PC-3 (cell line): ENCODE measurements at regions not wholly inside any gene's neighbourhood (a gene's known extent, or its start where the extent isn't known, plus 50 kb on each side); places are given as distances from the start of the nearest gene placed in this dataset.

Source experiments
- ATAC-seq: fragments of 200-7000 bp; cut with Tn5 transposase; 2 replicates; pipeline ENCODE4 v1.9.1; 2020; ENCODE audit warnings: mild to moderate bottlenecking, moderate library complexity
- BruUV-seq: library from RNA; stranded (reverse); fragments of 400-500 nt; replicated peaks from 2 replicates; lab custom pipeline; 2021; lab: Mats Ljungman, UMichigan
- CTCF ChIA-PET: fragments of 300-600 bp; sonication (Branson Sonifier 250); formaldehyde crosslinking; loops from one replicate; lab custom pipeline; 2022; ENCODE audit warnings: antibody characterized with exemption; lab: Charles Lee
- POLR2A ChIA-PET: fragments of 300-600 bp; sonication (Branson Sonifier 250); formaldehyde crosslinking; loops from one replicate; lab custom pipeline; 2022; ENCODE audit warnings: antibody characterized with exemption; ENCODE audit not compliant: unreplicated experiment; lab: Charles Lee
- DNase-seq: peaks from one replicate; pipeline ENCODE4 v3.0.0-alpha.2; 2015
- H2AFZ ChIP-seq: fragments of 300-600 bp; sonication (generic); 2 replicates; pipeline ENCODE4 v1.6.0; 2016; ENCODE audit warnings: antibody characterized with exemption, low read length
- H3F3A ChIP-seq: fragments of 300-600 bp; sonication (generic); one replicate; pipeline ENCODE4 v1.6.0; 2017; ENCODE audit warnings: antibody characterized with exemption, low read length, control low read depth, mild to moderate bottlenecking; ENCODE audit not compliant: unreplicated experiment
- H3K27ac ChIP-seq: fragments of 300-600 bp; sonication (generic); 2 replicates; pipeline ENCODE4 v1.5.1; 2016; ENCODE audit warnings: mild to moderate bottlenecking, low read length
- H3K27me3 ChIP-seq: fragments of 300-600 bp; sonication (generic); 2 replicates; pipeline ENCODE4 v1.6.1; 2016; ENCODE audit warnings: low read length, mixed read lengths
- H3K36me3 ChIP-seq: fragments of 300-600 bp; sonication (generic); 2 replicates; pipeline ENCODE4 v1.6.1; 2016; ENCODE audit warnings: low read depth, mixed run types, low read length, mixed read lengths
- H3K4me1 ChIP-seq: fragments of 300-600 bp; sonication (generic); 2 replicates; pipeline ENCODE4 v1.5.1; 2016; ENCODE audit warnings: low read length; ENCODE audit not compliant: insufficient read depth
- H3K4me2 ChIP-seq: fragments of 300-600 bp; sonication (generic); 2 replicates; pipeline ENCODE4 v1.6.0; 2016; ENCODE audit warnings: low read length
- H3K4me3 ChIP-seq: fragments of 300-600 bp; sonication (generic); 2 replicates; pipeline ENCODE4 v1.5.1; 2016; ENCODE audit warnings: mild to moderate bottlenecking, low read length, mixed read lengths
- H3K79me2 ChIP-seq: fragments of 300-600 bp; sonication (generic); 2 replicates; pipeline ENCODE4 v1.6.1; 2017; ENCODE audit warnings: low read length, mixed read lengths
- H3K9ac ChIP-seq: fragments of 300-600 bp; sonication (generic); 2 replicates; pipeline ENCODE4 v1.6.0; 2016; ENCODE audit warnings: mild to moderate bottlenecking, low read length
- H3K9me2 ChIP-seq: fragments of 300-600 bp; sonication (generic); replicated peaks from 2 replicates; pipeline ENCODE4 v1.6.1; 2016; ENCODE audit warnings: mixed run types, low read length, mixed read lengths
- H3K9me3 ChIP-seq: fragments of 300-600 bp; sonication (generic); 2 replicates; pipeline ENCODE4 v1.6.1; 2016; ENCODE audit warnings: low read length, mixed read lengths
- H4K20me1 ChIP-seq: fragments of 300-600 bp; sonication (generic); 2 replicates; pipeline ENCODE4 v1.6.1; 2016; ENCODE audit warnings: low read length, mixed read lengths
- EZH2 ChIP-seq: fragments of 300-600 bp; sonication (generic); IDR thresholded peaks from one replicate; pipeline ENCODE4 v1.6.1; 2017; ENCODE audit warnings: antibody characterized with exemption, mild to moderate bottlenecking, low read length; ENCODE audit not compliant: unreplicated experiment
- EZH2phosphoT487 ChIP-seq: fragments of 300-600 bp; sonication (generic); IDR thresholded peaks from 2 replicates; pipeline ENCODE4 v1.6.1; 2018; ENCODE audit warnings: mild to moderate bottlenecking, antibody characterized with exemption, low read length, borderline replicate concordance
- intact Hi-C: fragments of 100-400 bp; cut with micrococcal nuclease; formaldehyde crosslinking; loops from 2 replicates; pipeline ENCODE4 v1.9.0; 2023
- TF ChIP-seq, protein P1 (sequence below): fragments of 300-600 bp; sonication (generic); conservative IDR thresholded peaks from 2 replicates; pipeline ENCODE4 v1.5.1; 2017; ENCODE audit warnings: antibody characterized with exemption, low read depth, mild to moderate bottlenecking, low read length

DNA sequence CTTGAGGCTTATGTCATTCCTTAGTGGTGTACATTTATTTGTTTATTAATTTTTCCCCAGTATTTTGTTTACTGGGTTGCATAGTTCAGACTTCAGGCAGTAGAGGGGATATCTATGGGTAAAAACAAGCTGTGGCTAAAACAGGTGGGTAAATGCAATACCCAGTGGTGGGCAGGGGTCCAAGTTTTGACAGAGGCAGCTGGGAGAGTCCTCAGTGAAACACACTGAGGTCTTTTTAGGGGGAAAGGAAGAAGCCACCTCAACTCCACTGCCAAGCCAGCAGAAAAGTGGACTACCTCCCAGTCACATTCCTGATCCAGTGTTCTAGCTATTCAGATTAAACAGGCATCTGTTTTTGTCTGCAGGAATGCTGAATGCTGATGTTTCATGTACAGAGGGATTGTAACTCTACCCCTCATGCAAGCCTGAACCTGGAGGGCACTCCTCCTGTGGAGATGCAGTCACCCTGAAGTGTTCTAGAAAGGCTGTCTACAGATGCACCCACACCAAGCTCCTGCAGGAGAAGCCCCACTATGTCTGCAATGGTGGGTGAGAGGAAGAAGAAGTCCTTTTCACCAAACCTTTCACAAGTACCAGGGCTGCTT lies 757.8 kb downstream of the INHBA start:
- Histone ChIP-seq H3K4me2 (no peak overlapping the region), H3K9me2 (no peaks in the 10 kb centered on the region), H2AFZ (no peak overlapping the region), H3K79me2 (no peaks in the 10 kb centered on the region), H3K36me3 (no peaks in the 10 kb centered on the region), H3K27me3 (no peaks in the 10 kb centered on the region), H3K9me3 (peaks cover 9% of the 10 kb centered on the region; the same call in 1 of the 2 replicates), H3K4me1 (no peaks in the 10 kb centered on the region), H3K27ac (no peak overlapping the region), H3F3A (no peaks in the 10 kb centered on the region), H4K20me1 (no peaks in the 10 kb centered on the region), H3K4me3 (no peak overlapping the region), H3K9ac (no peak overlapping the region)
- ATAC-seq (no peak), DNase-seq (no peak)
- intact Hi-C loops: no loop called here
- CTCF ChIA-PET: no interaction called here
- POLR2A ChIA-PET: no interaction called here
- no TSS peak for BruUV-seq
- TF ChIP-seq, protein P1, sequence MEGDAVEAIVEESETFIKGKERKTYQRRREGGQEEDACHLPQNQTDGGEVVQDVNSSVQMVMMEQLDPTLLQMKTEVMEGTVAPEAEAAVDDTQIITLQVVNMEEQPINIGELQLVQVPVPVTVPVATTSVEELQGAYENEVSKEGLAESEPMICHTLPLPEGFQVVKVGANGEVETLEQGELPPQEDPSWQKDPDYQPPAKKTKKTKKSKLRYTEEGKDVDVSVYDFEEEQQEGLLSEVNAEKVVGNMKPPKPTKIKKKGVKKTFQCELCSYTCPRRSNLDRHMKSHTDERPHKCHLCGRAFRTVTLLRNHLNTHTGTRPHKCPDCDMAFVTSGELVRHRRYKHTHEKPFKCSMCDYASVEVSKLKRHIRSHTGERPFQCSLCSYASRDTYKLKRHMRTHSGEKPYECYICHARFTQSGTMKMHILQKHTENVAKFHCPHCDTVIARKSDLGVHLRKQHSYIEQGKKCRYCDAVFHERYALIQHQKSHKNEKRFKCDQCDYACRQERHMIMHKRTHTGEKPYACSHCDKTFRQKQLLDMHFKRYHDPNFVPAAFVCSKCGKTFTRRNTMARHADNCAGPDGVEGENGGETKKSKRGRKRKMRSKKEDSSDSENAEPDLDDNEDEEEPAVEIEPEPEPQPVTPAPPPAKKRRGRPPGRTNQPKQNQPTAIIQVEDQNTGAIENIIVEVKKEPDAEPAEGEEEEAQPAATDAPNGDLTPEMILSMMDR: no peak
- no peak for TF ChIP-seq EZH2phosphoT487
- no peak for TF ChIP-seq EZH2

- TF ChIP-seq EZH2phosphoT487: no peak
- TF ChIP-seq EZH2: no peak
- TF ChIP-seq, protein P1: no peak
- no peaks in the 10 kb centered on the region for H4K20me1 ChIP-seq
- no peaks in the 10 kb centered on the region for H3K9me2 ChIP-seq
- ChIA-PET CTCF (no interaction called here), POLR2A (no interaction called here)
- no peak overlapping the region for H2AFZ ChIP-seq
- intact Hi-C loops: no loop called here
- no TSS peak for BruUV-seq
- no peaks in the 10 kb centered on the region for H3K9me3 ChIP-seq
- H3K27me3 ChIP-seq: no peaks in the 10 kb centered on the region
- H3K27ac ChIP-seq: no peak overlapping the region
- no peaks in the 10 kb centered on the region for H3K79me2 ChIP-seq
- no peaks in the 10 kb centered on the region for H3F3A ChIP-seq
- no peak overlapping the region for H3K9ac ChIP-seq
- no peak for ATAC-seq
- no peaks in the 10 kb centered on the region for H3K36me3 ChIP-seq
- no peak overlapping the region for H3K4me2 ChIP-seq
- DNase-seq: no peak
- no peaks in the 10 kb centered on the region for H3K4me1 ChIP-seq
- H3K4me3 ChIP-seq: no peak overlapping the region
Observed at GRCh38 chr7:40937879-40938278, 765.0 kb downstream of the INHBA start.

DNA sequence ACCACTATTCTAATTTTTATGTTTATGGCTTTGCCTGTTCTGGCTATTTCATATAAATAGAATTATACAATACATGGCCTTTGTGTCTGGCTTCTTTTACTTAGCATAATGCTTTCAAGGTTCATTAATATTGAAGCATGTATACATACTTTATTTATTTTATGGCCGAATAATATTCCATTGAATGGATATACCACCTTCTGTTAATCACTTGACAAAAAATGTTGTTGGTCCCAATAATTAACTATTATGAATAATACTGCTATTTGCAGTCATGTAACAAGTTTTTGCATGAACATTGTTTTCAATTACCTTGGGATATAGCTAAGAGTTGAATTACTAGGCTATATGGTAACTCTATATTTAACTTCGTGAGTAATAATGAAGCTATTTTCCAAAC lies 767.5 kb downstream of the INHBA start:
- no peak for ATAC-seq
- no peaks in the 10 kb centered on the region for H3K9me3 ChIP-seq
- H3F3A ChIP-seq: no peaks in the 10 kb centered on the region
- H3K9ac ChIP-seq: no peak overlapping the region
- no peak overlapping the region for H3K4me2 ChIP-seq
- no peaks in the 10 kb centered on the region for H4K20me1 ChIP-seq
- CTCF ChIA-PET: no interaction called here
- H2AFZ ChIP-seq: no peak overlapping the region
- intact Hi-C loops: no loop called here
- POLR2A ChIA-PET: interaction anchor here (0.5 kb wide), 1 partner anchor 771 kb away, joined by 3 read pairs; no protein-coding TSS in a partner anchor
- H3K9me2 ChIP-seq: no peaks in the 10 kb centered on the region
- no peaks in the 10 kb centered on the region for H3K27me3 ChIP-seq
- no peaks in the 10 kb centered on the region for H3K4me1 ChIP-seq
- TF ChIP-seq EZH2 (no peak), EZH2phosphoT487 (no peak)
- TF ChIP-seq, protein P1: no peak
- no peak overlapping the region for H3K27ac ChIP-seq
- no peaks in the 10 kb centered on the region for H3K36me3 ChIP-seq
- H3K79me2 ChIP-seq: no peaks in the 10 kb centered on the region
- DNase-seq: no peak
- BruUV-seq: no TSS peak
- no peak overlapping the region for H3K4me3 ChIP-seq
